DND-41 (cell line): ENCODE measurements at regions not wholly inside any gene's neighbourhood (a gene's known extent, or its start where the extent isn't known, plus 50 kb on each side); places are given as distances from the start of the nearest gene placed in this dataset.

Experiments
- ATAC-seq: fragments of 200-7000 bp; cut with Tn5 transposase; 3 replicates; pipeline ENCODE4 v1.9.1; 2021; ENCODE audit warnings: low read depth; ENCODE audit not compliant: insufficient read depth
- DNase-seq: peaks from one replicate; pipeline ENCODE4 v3.0.0-alpha.2; 2020
- H2AFZ ChIP-seq: 2 replicates; pipeline ENCODE4 v1.6.0; 2012; ENCODE audit warnings: low read depth, low read length
- H3K27ac ChIP-seq: 2 replicates; pipeline ENCODE4 v1.5.1; 2012; ENCODE audit warnings: low read length, inconsistent platforms
- H3K27me3 ChIP-seq: fragments of 200-600 bp; sonication (generic); 2 replicates; pipeline ENCODE4 v1.6.0; 2012; ENCODE audit warnings: low read length, mild to moderate bottlenecking, inconsistent platforms; ENCODE audit not compliant: insufficient read depth, poor library complexity
- H3K36me3 ChIP-seq: 2 replicates; pipeline ENCODE4 v1.5.1; 2012; ENCODE audit warnings: low read length, inconsistent platforms; ENCODE audit not compliant: insufficient read depth
- H3K4me1 ChIP-seq: 2 replicates; pipeline ENCODE4 v1.5.1; 2012; ENCODE audit warnings: mild to moderate bottlenecking, low read length; ENCODE audit not compliant: insufficient read depth
- H3K4me2 ChIP-seq: 2 replicates; pipeline ENCODE4 v1.6.0; 2012; ENCODE audit warnings: mild to moderate bottlenecking, moderate library complexity, low read length, inconsistent platforms; ENCODE audit not compliant: insufficient read depth
- H3K4me3 ChIP-seq, 2 experiments: fragments of 200-600 bp in 1 of 2; shearing (Covaris generic) in 1 of 2; 2 replicates each; pipeline ENCODE4 v1.5.1; 2012 to 2016; ENCODE audit warnings: inconsistent platforms in 2 of 2, low read length in 2 of 2, mild to moderate bottlenecking in 2 of 2, low read depth in 1 of 2, moderate library complexity in 1 of 2
- H3K79me2 ChIP-seq: 2 replicates; pipeline ENCODE4 v1.6.0; 2012; ENCODE audit warnings: low read length, inconsistent platforms; ENCODE audit not compliant: insufficient read depth
- H3K9ac ChIP-seq: 2 replicates; pipeline ENCODE4 v1.6.0; 2012; ENCODE audit warnings: low read depth, mild to moderate bottlenecking, inconsistent platforms, low read length, moderate library complexity
- H3K9me3 ChIP-seq: 2 replicates; pipeline ENCODE4 v1.5.1; 2012; ENCODE audit warnings: low read length, moderate library complexity, mild to moderate bottlenecking, inconsistent platforms; ENCODE audit not compliant: insufficient read depth, severe bottlenecking
- H4K20me1 ChIP-seq: 2 replicates; pipeline ENCODE4 v1.6.0; 2012; ENCODE audit warnings: low read length; ENCODE audit not compliant: insufficient read depth
- CTCF ChIP-seq: IDR thresholded peaks from 2 replicates; pipeline ENCODE4 v1.5.1; 2012; ENCODE audit warnings: borderline replicate concordance, low read length, moderate library complexity, mild to moderate bottlenecking; ENCODE audit not compliant: poor library complexity, severe bottlenecking; ENCODE audit errors: extremely low read depth
- EZH2 ChIP-seq: IDR thresholded peaks from 3 replicates; pipeline ENCODE4 v1.6.1; 2012; ENCODE audit warnings: borderline replicate concordance, low read depth, mild to moderate bottlenecking, moderate library complexity, low read length, inconsistent platforms; ENCODE audit not compliant: severe bottlenecking

DNA sequence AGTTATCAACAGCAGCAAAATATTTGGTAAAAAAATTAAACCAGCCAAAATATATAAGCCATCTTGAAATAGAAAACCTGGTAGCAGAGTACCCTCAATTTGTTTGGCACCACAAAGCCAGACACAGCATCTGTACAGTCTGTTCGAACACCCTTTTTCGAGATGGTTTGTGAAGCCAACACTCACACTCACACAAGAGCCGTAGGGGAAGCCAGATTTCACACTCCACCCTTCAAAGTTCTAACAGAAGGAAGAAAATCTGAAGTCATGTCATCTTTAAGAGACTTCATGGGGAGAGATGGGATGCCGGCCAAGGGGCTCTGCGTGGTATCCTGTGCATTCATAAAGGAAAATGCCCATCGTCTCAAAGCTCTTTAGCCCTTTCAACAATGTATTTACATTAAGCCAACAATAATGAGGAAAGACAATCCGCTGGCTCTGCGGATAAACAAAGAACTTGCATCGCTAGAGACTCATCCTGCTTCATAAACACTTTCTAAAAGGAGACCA lies 451.5 kb upstream of the CHST9 start:
- Histone ChIP-seq H3K36me3 (no peaks in the 10 kb centered on the region), H3K4me2 (no peak overlapping the region), H3K9me3 (no peaks in the 10 kb centered on the region), H3K4me1 (no peaks in the 10 kb centered on the region), H4K20me1 (no peaks in the 10 kb centered on the region), H3K79me2 (no peaks in the 10 kb centered on the region), H3K27ac (no peak overlapping the region), H2AFZ (no peak overlapping the region), H3K4me3 (no peak overlapping the region), H3K27me3 (no peaks in the 10 kb centered on the region), H3K9ac (no peak overlapping the region)
- no peak for DNase-seq
- TF ChIP-seq EZH2 = no peak
- TF ChIP-seq CTCF = no peak
- no peak for ATAC-seq

GRCh38 chr18:27632706-27633105 lies 447.6 kb upstream of the CHST9 start:
- no peak overlapping the region for H3K9ac ChIP-seq
- no peak overlapping the region for H3K27ac ChIP-seq
- H4K20me1 ChIP-seq = no peaks in the 10 kb centered on the region
- H3K4me3 ChIP-seq = no peak overlapping the region
- no peaks in the 10 kb centered on the region for H3K9me3 ChIP-seq
- H3K4me1 ChIP-seq = no peaks in the 10 kb centered on the region
- ATAC-seq (no peak), DNase-seq (no peak)
- no peaks in the 10 kb centered on the region for H3K36me3 ChIP-seq
- TF ChIP-seq EZH2 = no peak
- no peak for TF ChIP-seq CTCF
- no peaks in the 10 kb centered on the region for H3K79me2 ChIP-seq
- no peak overlapping the region for H3K4me2 ChIP-seq
- no peaks in the 10 kb centered on the region for H3K27me3 ChIP-seq
- no peak overlapping the region for H2AFZ ChIP-seq

- ATAC-seq = no peak
- no peak overlapping the region for H3K4me2 ChIP-seq
- no peak overlapping the region for H3K4me3 ChIP-seq
- no peak for DNase-seq
- TF ChIP-seq CTCF (peak; percentile 14), EZH2 (no peak)
- no peaks in the 10 kb centered on the region for H3K4me1 ChIP-seq
- H3K9me3 ChIP-seq = no peaks in the 10 kb centered on the region
- H3K9ac ChIP-seq = no peak overlapping the region
- H3K36me3 ChIP-seq = no peaks in the 10 kb centered on the region
- no peak overlapping the region for H3K27ac ChIP-seq
- H2AFZ ChIP-seq = no peak overlapping the region
- H3K27me3 ChIP-seq = no peaks in the 10 kb centered on the region
- no peaks in the 10 kb centered on the region for H4K20me1 ChIP-seq
- H3K79me2 ChIP-seq = no peaks in the 10 kb centered on the region
Measured at GRCh38 chr18:27627927-27628326, 442.8 kb upstream of the CHST9 start.
